GM21360 (cell line): ENCODE measurements at regions not wholly inside any gene's neighbourhood (a gene's known extent, or its start where the extent isn't known, plus 50 kb on each side); places are given as distances from the start of the nearest gene placed in this dataset.
"Not testable (repeated sequence)": the region's sequence is repeated elsewhere in the genome, so short reads cannot be mapped to it uniquely, and the experiment has no call there.

Experiments used
- ATAC-seq: cut with Tn5 transposase; IDR thresholded peaks from one replicate; pipeline ENCODE4 v1.9.1; 2021; ENCODE audit warnings: mild to moderate bottlenecking, moderate library complexity; ENCODE audit not compliant: unreplicated experiment

DNA sequence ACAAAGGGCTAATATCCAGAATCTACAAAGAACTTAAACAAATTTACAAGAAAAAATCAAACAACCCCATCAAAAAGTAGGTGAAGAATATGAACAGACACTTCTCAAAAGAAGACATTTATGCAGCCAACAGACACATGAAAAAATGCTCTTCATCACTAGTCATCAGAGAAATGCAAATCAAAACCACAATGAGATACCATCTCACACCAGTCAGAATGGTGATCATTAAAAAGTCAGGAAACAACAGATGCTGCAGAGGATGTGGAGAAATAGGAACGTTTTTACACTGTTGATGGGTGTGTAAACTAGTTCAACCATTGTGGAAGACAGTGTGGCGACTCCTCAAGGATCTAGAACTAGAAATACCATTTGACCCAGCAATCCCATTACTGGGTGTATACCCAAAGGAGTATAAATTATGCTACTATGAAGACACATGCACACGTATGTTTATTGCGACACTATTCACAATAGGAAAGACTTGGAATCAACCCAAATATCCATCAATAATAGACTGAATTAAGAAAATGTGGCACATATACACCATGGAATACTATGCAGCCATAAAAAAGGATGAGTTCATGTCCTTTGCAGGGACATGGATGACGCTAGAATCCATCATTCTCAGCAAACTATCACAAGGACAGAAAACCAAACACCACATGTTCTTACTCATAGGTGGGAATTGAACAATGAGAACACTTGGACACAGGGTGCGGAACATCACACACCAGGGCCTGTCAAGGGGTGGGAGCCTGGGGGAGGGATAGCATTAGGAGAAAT is 241.5 kb downstream of the KCNRG start:
- not testable (repeated sequence) for ATAC-seq

- no peak for ATAC-seq
These were observed 242.4 kb downstream of the KCNRG start for GRCh38 chr13:50257646-50258045.

- ATAC-seq = no peak
These were observed 246.1 kb downstream of the KCNRG start for GRCh38 chr13:50261130-50261901.

GRCh38 chr13:50267066-50267465 is 251.8 kb downstream of the KCNRG start:
- ATAC-seq = no peak

DNA sequence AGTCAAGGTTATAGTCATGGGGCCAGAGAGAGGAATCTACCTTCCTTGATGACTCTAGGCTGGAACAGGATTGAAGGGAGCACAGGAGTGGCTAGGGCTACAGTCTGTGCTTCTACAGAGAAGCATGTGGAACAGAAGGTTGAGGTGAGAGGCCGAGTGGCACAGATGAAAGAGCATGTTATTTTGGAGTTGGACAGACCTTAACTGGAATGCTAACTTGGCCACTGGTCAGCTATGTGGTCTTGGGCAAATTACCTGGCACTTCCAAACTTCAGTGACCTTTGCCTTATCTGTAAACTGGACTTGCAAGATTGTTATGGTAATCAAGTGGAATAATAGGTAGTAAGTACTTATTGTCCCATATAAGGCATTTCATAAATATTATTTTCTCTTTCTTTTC is 252.7 kb downstream of the KCNRG start:
- ATAC-seq = no peak

DNA sequence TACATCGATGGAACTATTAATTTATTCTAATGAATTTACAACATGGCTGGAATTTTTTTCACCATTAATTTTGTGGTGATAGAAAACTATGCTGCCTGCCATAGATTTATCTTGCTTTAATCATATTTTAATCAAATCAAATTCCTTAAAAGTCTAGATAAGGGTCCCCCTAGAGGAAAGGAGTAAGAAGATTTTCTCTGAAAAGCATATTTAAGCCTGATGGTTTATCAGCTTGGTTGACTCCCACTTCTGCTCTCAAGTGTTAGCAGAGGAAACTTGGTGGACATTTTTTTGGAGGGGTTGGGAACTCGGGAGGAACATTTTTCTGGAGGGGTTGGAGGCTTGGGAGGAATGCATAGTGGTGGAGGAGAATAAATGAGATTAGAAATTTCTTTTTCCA is 253.3 kb downstream of the KCNRG start:
- ATAC-seq = no peak

DNA sequence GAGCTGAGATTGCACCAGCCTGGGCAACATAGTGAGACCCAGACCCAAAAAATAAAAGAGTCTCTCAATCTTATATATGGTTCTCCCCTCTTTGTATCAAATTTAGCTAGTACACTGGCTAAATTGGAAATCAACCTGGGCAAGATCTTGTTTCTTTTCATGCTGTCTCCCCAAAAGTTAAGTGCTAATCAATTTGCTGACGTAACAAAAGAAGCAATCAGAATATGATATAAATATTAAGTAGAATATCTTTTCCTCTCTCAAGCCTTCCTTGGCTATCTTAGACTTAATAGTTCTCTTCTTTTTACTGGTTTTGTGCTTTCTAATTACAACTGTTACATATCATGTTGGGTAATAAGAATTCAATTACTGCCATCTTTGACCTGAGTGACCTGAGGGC is 258.9 kb downstream of the KCNRG start:
- no peak for ATAC-seq

- no peak for ATAC-seq
These were observed 260.3 kb downstream of the KCNRG start for GRCh38 chr13:50275392-50276063.

- ATAC-seq = no peak
These were observed 261.3 kb downstream of the KCNRG start for GRCh38 chr13:50276550-50276949.

DNA sequence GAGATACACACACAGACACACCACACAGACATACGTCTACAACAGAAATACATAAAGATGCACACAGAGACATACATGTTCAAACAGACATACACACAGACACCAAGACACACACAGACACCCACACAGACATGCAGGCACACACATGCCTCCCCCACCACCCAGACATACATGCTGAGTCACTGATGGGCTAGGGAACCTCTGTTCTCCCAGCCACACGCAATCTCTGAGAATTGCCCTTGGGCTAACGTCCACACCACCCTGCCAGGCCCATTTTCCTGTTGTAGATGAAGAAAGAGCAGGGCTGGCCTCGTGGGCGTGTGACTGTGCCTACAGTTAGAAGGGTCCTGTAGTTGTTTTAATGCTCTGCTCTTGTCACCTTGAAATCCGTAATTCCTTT is 261.9 kb downstream of the KCNRG start:
- no peak for ATAC-seq

GRCh38 chr13:50277906-50278305 is 262.7 kb downstream of the KCNRG start:
- no peak for ATAC-seq

DNA sequence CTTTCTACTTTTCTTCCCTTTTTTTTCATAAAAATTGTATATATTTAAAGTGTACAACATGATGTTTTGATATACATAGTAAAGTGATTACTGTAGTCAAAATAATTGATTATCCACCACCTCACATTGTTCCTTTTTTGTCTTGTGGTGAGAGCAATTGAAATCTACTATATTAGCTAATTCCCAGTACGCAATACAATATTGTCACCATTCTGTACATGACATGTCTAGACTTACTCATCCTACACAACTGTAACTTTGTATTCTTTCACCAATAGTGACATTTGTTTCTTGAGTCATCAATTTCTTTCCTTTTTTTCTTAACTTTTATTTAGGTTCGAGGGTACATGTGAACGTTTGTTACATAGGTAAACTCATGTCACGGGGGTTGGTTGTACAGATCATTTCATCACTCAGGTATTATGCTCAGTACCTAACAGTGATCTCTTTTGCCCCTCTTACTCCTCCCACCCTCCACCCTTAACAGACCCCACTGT is 265.2 kb downstream of the KCNRG start:
- no peak for ATAC-seq

DNA sequence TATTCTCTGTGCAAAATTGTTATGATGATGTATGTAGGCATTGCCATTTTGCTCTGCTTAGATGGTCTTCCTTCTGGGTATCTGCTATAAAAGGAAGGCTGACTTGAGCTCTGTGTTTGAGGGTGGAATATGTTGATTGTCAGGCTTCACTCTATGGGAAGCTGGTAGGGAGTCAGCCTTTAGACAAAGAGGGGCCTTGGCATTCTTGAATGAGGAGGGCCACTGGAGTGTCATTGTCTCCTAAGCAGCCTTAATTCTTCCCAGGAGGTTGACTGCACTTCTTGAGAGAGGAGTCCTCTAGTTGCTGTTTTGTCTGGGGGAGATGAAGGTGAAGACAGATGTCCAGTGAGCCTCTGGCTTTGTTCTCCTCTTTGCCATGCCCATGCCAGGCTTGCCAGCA is 266.8 kb downstream of the KCNRG start:
- no peak for ATAC-seq

DNA sequence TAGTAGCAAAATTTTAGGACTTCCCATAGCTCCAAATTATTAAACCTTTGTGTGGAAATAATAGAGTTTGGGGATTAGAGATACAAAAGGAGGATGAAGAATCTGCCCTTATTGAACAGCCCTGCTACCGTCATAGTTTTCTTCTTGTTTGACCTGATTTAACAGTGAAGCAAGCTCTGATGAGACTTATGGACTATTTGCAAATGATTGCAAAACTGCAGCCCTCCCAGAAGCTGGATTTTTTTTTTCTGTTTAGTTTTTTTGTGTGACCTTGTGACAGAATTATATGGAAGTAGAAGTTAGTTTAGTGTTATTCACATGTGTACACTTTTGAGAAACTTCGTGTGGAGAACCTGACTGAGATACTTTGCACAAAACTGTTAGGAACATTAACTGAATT is 267.8 kb downstream of the KCNRG start:
- ATAC-seq = no peak

DNA sequence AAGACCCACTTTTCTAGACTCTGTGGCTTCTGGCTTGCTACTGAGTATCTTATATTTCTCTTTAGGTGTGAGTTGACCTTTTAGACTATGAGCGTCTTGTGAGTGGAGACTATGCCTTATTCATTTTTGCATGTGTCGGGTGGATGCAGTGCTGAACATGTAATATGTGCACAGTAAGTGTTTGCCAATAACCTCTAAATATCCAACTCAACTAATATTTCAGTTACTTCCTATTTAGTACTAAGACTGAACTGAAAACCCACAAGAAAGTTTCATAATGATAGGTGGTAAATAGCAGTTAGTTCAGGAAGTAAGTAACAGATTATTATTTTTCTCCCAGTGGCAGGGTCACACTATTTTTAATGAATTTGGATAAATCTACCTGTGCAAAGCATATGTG is 269.3 kb downstream of the KCNRG start:
- no peak for ATAC-seq

GRCh38 chr13:50285283-50285682 is 270.0 kb downstream of the KCNRG start:
- ATAC-seq = no peak

GRCh38 chr13:50286324-50286723 is 271.1 kb downstream of the KCNRG start:
- ATAC-seq = no peak

GRCh38 chr13:50290186-50290585 is 274.9 kb downstream of the KCNRG start:
- ATAC-seq = no peak

GRCh38 chr13:50291611-50292010 is 276.4 kb downstream of the KCNRG start:
- ATAC-seq = no peak

DNA sequence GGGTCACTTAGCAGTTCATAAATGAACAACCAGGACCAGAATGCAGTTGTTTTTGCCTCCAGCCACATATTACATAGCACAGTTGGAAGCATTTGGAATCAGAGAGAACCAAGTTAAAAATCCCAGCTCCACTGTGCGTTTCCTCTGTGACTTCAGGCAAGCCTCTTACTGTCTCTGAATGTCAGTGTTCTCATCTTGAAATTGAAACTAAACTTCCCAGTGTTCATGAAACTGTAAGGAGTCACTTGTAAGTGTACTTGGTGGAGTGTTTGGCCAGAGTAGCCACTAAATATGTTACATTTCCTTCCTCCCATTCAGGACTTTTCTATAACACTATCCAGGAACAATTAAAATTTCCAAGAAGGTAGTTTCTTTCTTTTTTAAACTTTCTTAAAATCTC is 276.8 kb downstream of the KCNRG start:
- ATAC-seq = no peak

DNA sequence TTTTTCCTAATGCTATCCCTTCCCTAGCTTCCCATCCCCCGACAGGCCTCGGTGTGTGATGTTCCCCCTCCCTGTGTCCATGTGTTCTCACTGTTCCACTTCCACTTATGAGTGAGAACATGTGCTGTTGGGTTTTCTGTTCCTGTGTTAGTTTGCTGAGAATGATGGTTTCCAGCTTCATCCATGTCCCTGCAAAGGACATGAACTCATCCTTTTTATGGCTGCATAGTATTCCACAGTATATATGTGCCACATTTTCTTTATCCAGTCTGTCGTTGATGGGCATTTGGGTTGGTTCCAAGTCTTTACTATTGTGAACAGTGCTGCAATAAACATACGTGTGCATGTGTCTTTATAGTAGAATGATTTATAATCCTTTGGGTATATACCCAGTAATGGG is 279.2 kb downstream of the KCNRG start:
- ATAC-seq = not testable (repeated sequence)
